Trophoblast cell (in vitro differentiated cells and primary cell): ENCODE measurements at regions not wholly inside any gene's neighbourhood (a gene's known extent, or its start where the extent isn't known, plus 50 kb on each side); places are given as distances from the start of the nearest gene placed in this dataset.

Experiments used
- DNase-seq, 2 donors: peaks; one replicate each; pipeline ENCODE4 v3.0.0-alpha.2; 2016
- H2AFZ ChIP-seq: 2 replicates; pipeline ENCODE4 v1.6.1; 2013; ENCODE audit warnings: low read length, moderate library complexity, mild to moderate bottlenecking; ENCODE audit not compliant: insufficient read depth, poor library complexity
- H2AK5ac ChIP-seq: 2 replicates; pipeline ENCODE4 v1.6.1; 2013; ENCODE audit warnings: mild to moderate bottlenecking, low read length
- H2BK120ac ChIP-seq: 2 replicates; pipeline ENCODE4 v1.6.1; 2013; ENCODE audit warnings: low read length, mild to moderate bottlenecking, moderate library complexity; ENCODE audit not compliant: insufficient read depth, poor library complexity
- H2BK12ac ChIP-seq: 2 replicates; pipeline ENCODE4 v1.6.1; 2013; ENCODE audit warnings: mild to moderate bottlenecking, low read length, moderate library complexity
- H2BK5ac ChIP-seq: 2 replicates; pipeline ENCODE4 v1.6.1; 2013; ENCODE audit warnings: low read length, low read depth, moderate library complexity, mild to moderate bottlenecking; ENCODE audit not compliant: poor library complexity
- H3K14ac ChIP-seq: 2 replicates; pipeline ENCODE4 v1.6.1; 2013; ENCODE audit warnings: mild to moderate bottlenecking, low read length
- H3K18ac ChIP-seq: 2 replicates; pipeline ENCODE4 v1.6.1; 2013; ENCODE audit warnings: mild to moderate bottlenecking, low read length
- H3K23ac ChIP-seq: 2 replicates; pipeline ENCODE4 v1.6.1; 2013; ENCODE audit warnings: low read length
- H3K27ac ChIP-seq: 2 replicates; pipeline ENCODE4 v1.5.1; 2013; ENCODE audit warnings: low read depth, mild to moderate bottlenecking, inconsistent platforms, low read length, moderate library complexity
- H3K27me3 ChIP-seq: 2 replicates; pipeline ENCODE4 v1.6.1; 2013; ENCODE audit warnings: inconsistent platforms, mild to moderate bottlenecking, low read length, moderate library complexity; ENCODE audit not compliant: insufficient read depth
- H3K36me3 ChIP-seq, 2 experiments: 1 replicate in 1 of 2; 2 replicates in 1 of 2; pipeline ENCODE4 v1.6.1; 2013; ENCODE audit warnings: low read length in 2 of 2, mild to moderate bottlenecking in 2 of 2, moderate library complexity in 1 of 2; ENCODE audit not compliant: insufficient read depth in 2 of 2, control insufficient read depth in 1 of 2
- H3K4ac ChIP-seq: 2 replicates; pipeline ENCODE4 v1.6.1; 2013; ENCODE audit warnings: low read depth, mild to moderate bottlenecking, low read length, moderate library complexity
- H3K4me1 ChIP-seq, 2 experiments: 1 replicate in 1 of 2; 2 replicates in 1 of 2; pipeline ENCODE4 v1.6.1; 2013; ENCODE audit warnings: low read length in 2 of 2, mild to moderate bottlenecking in 2 of 2, moderate library complexity in 1 of 2; ENCODE audit not compliant: insufficient read depth in 2 of 2, control insufficient read depth in 1 of 2
- H3K4me2 ChIP-seq: 2 replicates; pipeline ENCODE4 v1.6.1; 2013; ENCODE audit warnings: inconsistent platforms, mild to moderate bottlenecking, low read length, moderate library complexity
- H3K4me3 ChIP-seq: 2 replicates; pipeline ENCODE4 v1.5.1; 2013; ENCODE audit warnings: mild to moderate bottlenecking, low read depth, low read length, inconsistent platforms
- H3K79me1 ChIP-seq: one replicate; pipeline ENCODE4 v1.6.1; 2013; ENCODE audit warnings: low read length
- H3K79me2 ChIP-seq: 2 replicates; pipeline ENCODE4 v1.6.1; 2013; ENCODE audit warnings: low read length, mild to moderate bottlenecking; ENCODE audit not compliant: control insufficient read depth, insufficient read depth, poor library complexity
- H3K9ac ChIP-seq: 2 replicates; pipeline ENCODE4 v1.6.1; 2013; ENCODE audit warnings: mild to moderate bottlenecking, low read length
- H3K9me3 ChIP-seq: 2 replicates; pipeline ENCODE4 v1.6.1; 2013; ENCODE audit warnings: low read depth, mild to moderate bottlenecking, control low read depth, inconsistent platforms, low read length; ENCODE audit not compliant: insufficient read depth
- H4K12ac ChIP-seq: 2 replicates; pipeline ENCODE4 v1.6.1; 2013; ENCODE audit warnings: low read depth, mild to moderate bottlenecking, low read length, moderate library complexity
- H4K8ac ChIP-seq: 2 replicates; pipeline ENCODE4 v1.6.1; 2013; ENCODE audit warnings: low read depth, mild to moderate bottlenecking, low read length, moderate library complexity
- H4K91ac ChIP-seq: one replicate; pipeline ENCODE4 v1.6.1; 2013; ENCODE audit warnings: low read depth, mild to moderate bottlenecking, low read length, moderate library complexity
- WGBS: extraction: QIAGEN DNeasy Blood & Tissue Kit; methylation state at CpG from one replicate; pipeline ENCODE4 v1.1.7; 2013; ENCODE audit warnings: missing lambda C conversion rate; ENCODE audit not compliant: insufficient read length, insufficient coverage; ENCODE audit errors: extremely low coverage; 5-methylcytosine and 5-hydroxymethylcytosine counted together

- H3K14ac ChIP-seq: no peak overlapping the region
- no peak overlapping the region for H3K4me3 ChIP-seq
- no peak overlapping the region for H2BK5ac ChIP-seq
- H3K9me3 ChIP-seq: no peaks in the 10 kb centered on the region
- no peak overlapping the region for H2BK12ac ChIP-seq
- H4K8ac ChIP-seq: no peak overlapping the region
- H3K79me1 ChIP-seq: no peaks in the 10 kb centered on the region
- no peak overlapping the region for H3K9ac ChIP-seq
- H3K23ac ChIP-seq: peak overlapping the region; percentile 90
- H3K36me3 ChIP-seq: no peaks in the 10 kb centered on the region
- no CpG with 5 or more reads among the region's 1 CpG for WGBS
- no peaks in the 10 kb centered on the region for H3K27me3 ChIP-seq
- no peak overlapping the region for H3K4me2 ChIP-seq
- no peak overlapping the region for H4K12ac ChIP-seq
- no peak for DNase-seq
- no peak overlapping the region for H2AFZ ChIP-seq
- no peaks in the 10 kb centered on the region for H3K79me2 ChIP-seq
- H2AK5ac ChIP-seq: no peak overlapping the region
- no peak overlapping the region for H4K91ac ChIP-seq
- no peak overlapping the region for H2BK120ac ChIP-seq
- no peaks in the 10 kb centered on the region for H3K4me1 ChIP-seq
- no peak overlapping the region for H3K18ac ChIP-seq
- H3K4ac ChIP-seq: no peak overlapping the region
- no peak overlapping the region for H3K27ac ChIP-seq
Measured at GRCh38 chr5:143552680-143553079, 149.2 kb upstream of the NR3C1 start.

GRCh38 chr5:143551820-143552251 lies 148.3 kb upstream of the NR3C1 start:
- Histone ChIP-seq H3K79me2 (no peaks in the 10 kb centered on the region), H3K36me3 (no peaks in the 10 kb centered on the region), H2BK12ac (no peak overlapping the region), H2AFZ (no peak overlapping the region), H4K8ac (no peak overlapping the region), H3K4me1 (no peaks in the 10 kb centered on the region), H3K9ac (no peak overlapping the region), H3K4me3 (no peak overlapping the region), H2BK120ac (no peak overlapping the region), H3K79me1 (no peaks in the 10 kb centered on the region), H4K91ac (no peak overlapping the region), H3K4ac (no peak overlapping the region), H3K23ac (no peak overlapping the region), H2AK5ac (no peak overlapping the region), H3K27me3 (no peaks in the 10 kb centered on the region), H3K4me2 (no peak overlapping the region), H3K18ac (no peak overlapping the region), H4K12ac (no peak overlapping the region), H2BK5ac (no peak overlapping the region), H3K27ac (no peak overlapping the region), H3K9me3 (no peaks in the 10 kb centered on the region), H3K14ac (no peak overlapping the region)
- DNase-seq: no peak
- WGBS: no CpG with 5 or more reads among the region's 2 CpGs

GRCh38 chr5:143550986-143551630 lies 147.6 kb upstream of the NR3C1 start:
- Histone ChIP-seq H3K9me3 (no peaks in the 10 kb centered on the region), H2BK12ac (no peak overlapping the region), H4K91ac (no peak overlapping the region), H3K27me3 (no peaks in the 10 kb centered on the region), H3K18ac (no peak overlapping the region), H3K79me1 (no peaks in the 10 kb centered on the region), H3K4me2 (no peak overlapping the region), H3K4me3 (no peak overlapping the region), H2AK5ac (no peak overlapping the region), H3K79me2 (no peaks in the 10 kb centered on the region), H2BK5ac (no peak overlapping the region), H3K36me3 (no peaks in the 10 kb centered on the region), H3K4ac (no peak overlapping the region), H3K9ac (no peak overlapping the region), H3K23ac (no peak overlapping the region), H4K12ac (no peak overlapping the region), H2AFZ (no peak overlapping the region), H3K4me1 (no peaks in the 10 kb centered on the region), H4K8ac (no peak overlapping the region), H3K27ac (no peak overlapping the region), H2BK120ac (no peak overlapping the region), H3K14ac (no peak overlapping the region)
- WGBS: no CpG with 5 or more reads among the region's 2 CpGs
- no peak for DNase-seq

- DNase-seq: no peak
- H3K18ac ChIP-seq: no peak overlapping the region
- H2BK12ac ChIP-seq: no peak overlapping the region
- H3K36me3 ChIP-seq: no peaks in the 10 kb centered on the region
- H2BK120ac ChIP-seq: no peak overlapping the region
- H4K91ac ChIP-seq: no peak overlapping the region
- no peak overlapping the region for H3K23ac ChIP-seq
- H3K9ac ChIP-seq: no peak overlapping the region
- no peaks in the 10 kb centered on the region for H3K27me3 ChIP-seq
- no peak overlapping the region for H3K14ac ChIP-seq
- H2AK5ac ChIP-seq: no peak overlapping the region
- no peak overlapping the region for H3K27ac ChIP-seq
- H3K4me1 ChIP-seq: peaks cover 2 to 3% of the 10 kb centered on the region in 2 experiments
- no peak overlapping the region for H2BK5ac ChIP-seq
- H3K4me3 ChIP-seq: no peak overlapping the region
- no peak overlapping the region for H2AFZ ChIP-seq
- H3K9me3 ChIP-seq: no peaks in the 10 kb centered on the region
- H3K79me1 ChIP-seq: no peaks in the 10 kb centered on the region
- H3K4me2 ChIP-seq: no peak overlapping the region
- H4K8ac ChIP-seq: no peak overlapping the region
- H3K4ac ChIP-seq: no peak overlapping the region
- H4K12ac ChIP-seq: no peak overlapping the region
- H3K79me2 ChIP-seq: no peaks in the 10 kb centered on the region
Measured at GRCh38 chr5:143547342-143547741, 143.9 kb upstream of the NR3C1 start.
